PC-9 (cell line): ENCODE measurements at regions not wholly inside any gene's neighbourhood (a gene's known extent, or its start where the extent isn't known, plus 50 kb on each side); places are given as distances from the start of the nearest gene placed in this dataset.

ENCODE experiments used
- BruUV-seq: library from RNA; stranded (reverse); fragments of 400-500 nt; replicated peaks from 2 replicates; lab custom pipeline; 2021; lab: Mats Ljungman, UMichigan
- CTCF ChIA-PET: fragments of 300-600 bp; sonication (Branson Sonifier 250); formaldehyde crosslinking; loops from one replicate; lab custom pipeline; 2022; ENCODE audit warnings: antibody characterized with exemption; lab: Charles Lee
- POLR2A ChIA-PET: fragments of 300-600 bp; sonication (Branson Sonifier 250); formaldehyde crosslinking; loops from one replicate; lab custom pipeline; 2022; ENCODE audit warnings: antibody characterized with exemption; ENCODE audit not compliant: unreplicated experiment; lab: Charles Lee
- DNase-seq, 2 experiments: peaks; one replicate each; pipeline versions ENCODE4 v3.0.0 to v3.0.0-alpha.2; 2015 to 2022; ENCODE audit warnings: mixed read lengths in 1 of 2
- H2AFZ ChIP-seq: fragments of 200-600 bp; sonication (generic); 2 replicates; pipeline ENCODE4 v1.8.1; 2017; ENCODE audit warnings: antibody characterized with exemption
- H3F3A ChIP-seq: fragments of 200-600 bp; sonication (generic); 2 replicates; pipeline ENCODE4 v1.8.1; 2017; ENCODE audit warnings: antibody characterized with exemption, mild to moderate bottlenecking, low read depth; ENCODE audit not compliant: insufficient read depth
- H3K27ac ChIP-seq: fragments of 200-600 bp; sonication (generic); 2 replicates; pipeline ENCODE4 v1.6.1; 2016; ENCODE audit warnings: mixed run types
- H3K27me3 ChIP-seq: fragments of 200-600 bp; sonication (generic); 2 replicates; pipeline ENCODE4 v1.6.1; 2016; ENCODE audit warnings: low read depth, mixed run types; ENCODE audit not compliant: insufficient read depth
- H3K36me3 ChIP-seq: fragments of 200-600 bp; sonication (generic); 2 replicates; pipeline ENCODE4 v1.6.1; 2016; ENCODE audit warnings: low read depth, mixed run types
- H3K4me1 ChIP-seq: fragments of 200-600 bp; sonication (generic); replicated peaks from 2 replicates; pipeline ENCODE4 v1.6.1; 2016; ENCODE audit warnings: mixed run types; ENCODE audit not compliant: insufficient read depth
- H3K4me2 ChIP-seq: fragments of 200-600 bp; sonication (generic); 2 replicates; pipeline ENCODE4 v1.6.1; 2017; ENCODE audit warnings: mixed run types
- H3K4me3 ChIP-seq: fragments of 200-600 bp; sonication (generic); 2 replicates; pipeline ENCODE4 v1.6.1; 2016; ENCODE audit warnings: mixed run types
- H3K79me2 ChIP-seq: fragments of 200-600 bp; sonication (generic); 2 replicates; pipeline ENCODE4 v1.6.1; 2017; ENCODE audit warnings: low read depth, mixed run types
- H3K9me2 ChIP-seq: fragments of 200-600 bp; sonication (generic); 2 replicates; pipeline ENCODE4 v1.8.1; 2017; ENCODE audit warnings: mild to moderate bottlenecking; ENCODE audit not compliant: insufficient read depth
- H3K9me3 ChIP-seq: fragments of 200-600 bp; sonication (generic); 2 replicates; pipeline ENCODE4 v1.8.1; 2016; ENCODE audit warnings: low read depth; ENCODE audit not compliant: insufficient read depth
- H4K20me1 ChIP-seq: fragments of 200-600 bp; sonication (generic); 2 replicates; pipeline ENCODE4 v1.8.1; 2017; ENCODE audit not compliant: insufficient read depth
- EZH2 ChIP-seq: fragments of 200-600 bp; sonication (generic); IDR thresholded peaks from 2 replicates; pipeline ENCODE4 v1.8.0; 2017; ENCODE audit warnings: antibody characterized with exemption, low read depth
- intact Hi-C: fragments of 100-400 bp; cut with micrococcal nuclease; formaldehyde crosslinking; loops from one replicate; pipeline ENCODE4 v1.10.0; 2022; ENCODE audit not compliant: unreplicated experiment
- TF ChIP-seq, protein P1 (sequence below): fragments of 200-600 bp; sonication (generic); conservative IDR thresholded peaks from 2 replicates; pipeline ENCODE4 v1.6.1; 2017; ENCODE audit warnings: mixed run types, antibody characterized with exemption, mild to moderate bottlenecking, moderate library complexity

- Histone ChIP-seq H3K36me3 (no peaks in the 10 kb centered on the region), H3K27me3 (no peaks in the 10 kb centered on the region), H3K4me2 (no peak overlapping the region), H3K27ac (no peak overlapping the region), H3K9me3 (no peaks in the 10 kb centered on the region), H3K9me2 (no peaks in the 10 kb centered on the region), H3K4me1 (no peaks in the 10 kb centered on the region), H4K20me1 (no peaks in the 10 kb centered on the region), H2AFZ (no peak overlapping the region), H3F3A (no peaks in the 10 kb centered on the region), H3K4me3 (no peak overlapping the region), H3K79me2 (no peaks in the 10 kb centered on the region)
- CTCF ChIA-PET: no interaction called here
- DNase-seq: no peak
- intact Hi-C loops: no loop called here
- TF ChIP-seq, protein P1, sequence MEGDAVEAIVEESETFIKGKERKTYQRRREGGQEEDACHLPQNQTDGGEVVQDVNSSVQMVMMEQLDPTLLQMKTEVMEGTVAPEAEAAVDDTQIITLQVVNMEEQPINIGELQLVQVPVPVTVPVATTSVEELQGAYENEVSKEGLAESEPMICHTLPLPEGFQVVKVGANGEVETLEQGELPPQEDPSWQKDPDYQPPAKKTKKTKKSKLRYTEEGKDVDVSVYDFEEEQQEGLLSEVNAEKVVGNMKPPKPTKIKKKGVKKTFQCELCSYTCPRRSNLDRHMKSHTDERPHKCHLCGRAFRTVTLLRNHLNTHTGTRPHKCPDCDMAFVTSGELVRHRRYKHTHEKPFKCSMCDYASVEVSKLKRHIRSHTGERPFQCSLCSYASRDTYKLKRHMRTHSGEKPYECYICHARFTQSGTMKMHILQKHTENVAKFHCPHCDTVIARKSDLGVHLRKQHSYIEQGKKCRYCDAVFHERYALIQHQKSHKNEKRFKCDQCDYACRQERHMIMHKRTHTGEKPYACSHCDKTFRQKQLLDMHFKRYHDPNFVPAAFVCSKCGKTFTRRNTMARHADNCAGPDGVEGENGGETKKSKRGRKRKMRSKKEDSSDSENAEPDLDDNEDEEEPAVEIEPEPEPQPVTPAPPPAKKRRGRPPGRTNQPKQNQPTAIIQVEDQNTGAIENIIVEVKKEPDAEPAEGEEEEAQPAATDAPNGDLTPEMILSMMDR: no peak
- no TSS peak for BruUV-seq
- POLR2A ChIA-PET: no interaction called here
Observed at GRCh38 chr5:123786411-123786810, 274.4 kb downstream of the CSNK1G3 start.

DNA sequence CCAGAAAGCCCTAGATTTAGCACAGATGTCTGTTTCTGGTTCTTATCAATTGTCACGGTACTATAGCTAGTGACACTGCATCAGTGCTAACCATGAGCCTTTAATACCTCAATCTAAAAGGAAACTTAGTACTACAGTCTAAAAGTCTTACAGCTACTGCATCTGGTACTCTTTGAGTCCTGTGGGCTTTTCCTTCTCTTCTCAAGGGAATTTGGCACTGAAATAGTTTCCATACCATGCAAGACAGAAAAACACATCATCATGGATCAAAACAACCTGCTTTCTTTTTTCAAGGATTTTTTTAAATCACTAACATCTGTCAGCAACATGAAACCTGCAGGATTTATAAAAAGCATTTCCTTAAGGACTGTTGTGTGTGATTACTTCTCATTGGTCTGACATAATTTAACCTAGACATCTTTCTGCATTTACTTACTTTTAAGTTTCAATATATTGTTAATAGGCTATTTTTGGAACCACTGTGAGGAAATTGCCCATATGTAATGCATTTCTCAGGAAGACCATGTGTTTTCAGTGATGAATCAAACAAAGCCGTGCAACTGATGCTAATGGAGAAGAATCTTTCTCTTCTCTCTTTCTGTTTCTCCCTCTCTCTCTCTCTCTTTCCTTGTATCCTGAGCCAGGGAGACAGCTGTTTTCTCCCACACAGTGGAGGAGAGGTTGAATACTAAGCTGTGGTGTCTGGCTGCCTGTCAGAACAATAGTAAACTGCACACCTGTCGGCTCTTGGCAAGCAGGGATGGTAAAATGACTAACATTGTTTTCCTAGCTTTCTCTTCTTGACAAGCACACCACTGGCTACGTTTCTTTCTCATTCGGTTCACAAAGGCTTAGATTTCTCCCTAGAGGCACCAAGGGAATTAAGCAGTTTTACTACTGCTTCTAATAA, 273.4 kb downstream of the CSNK1G3 start:
- no TSS peak for BruUV-seq
- no peaks in the 10 kb centered on the region for H3F3A ChIP-seq
- no peak for TF ChIP-seq EZH2
- TF ChIP-seq, protein P1: no peak
- POLR2A ChIA-PET: no interaction called here
- H4K20me1 ChIP-seq: no peaks in the 10 kb centered on the region
- H3K27me3 ChIP-seq: no peaks in the 10 kb centered on the region
- no peak overlapping the region for H2AFZ ChIP-seq
- H3K4me3 ChIP-seq: no peak overlapping the region
- no peaks in the 10 kb centered on the region for H3K9me3 ChIP-seq
- intact Hi-C loops: no loop called here
- H3K79me2 ChIP-seq: no peaks in the 10 kb centered on the region
- H3K27ac ChIP-seq: no peak overlapping the region
- DNase-seq: no peak
- CTCF ChIA-PET: no interaction called here
- no peaks in the 10 kb centered on the region for H3K36me3 ChIP-seq
- no peak overlapping the region for H3K4me2 ChIP-seq
- H3K4me1 ChIP-seq: no peaks in the 10 kb centered on the region
- H3K9me2 ChIP-seq: no peaks in the 10 kb centered on the region

- intact Hi-C loops: no loop called here
- BruUV-seq: no TSS peak
- H3K4me1 ChIP-seq: no peaks in the 10 kb centered on the region
- ChIA-PET POLR2A (no interaction called here), CTCF (no interaction called here)
- no peak overlapping the region for H3K27ac ChIP-seq
- H2AFZ ChIP-seq: no peak overlapping the region
- H3K36me3 ChIP-seq: no peaks in the 10 kb centered on the region
- no peaks in the 10 kb centered on the region for H3K9me3 ChIP-seq
- H3K9me2 ChIP-seq: no peaks in the 10 kb centered on the region
- DNase-seq: no peak
- H3F3A ChIP-seq: no peaks in the 10 kb centered on the region
- no peaks in the 10 kb centered on the region for H3K27me3 ChIP-seq
- no peak overlapping the region for H3K4me2 ChIP-seq
- no peak overlapping the region for H3K4me3 ChIP-seq
- H4K20me1 ChIP-seq: no peaks in the 10 kb centered on the region
- TF ChIP-seq, protein P1: no peak
- no peak for TF ChIP-seq EZH2
- H3K79me2 ChIP-seq: no peaks in the 10 kb centered on the region
Observed at GRCh38 chr5:123783421-123783820, 271.4 kb downstream of the CSNK1G3 start.
